KOPT-K1 (cell line): ENCODE measurements at regions not wholly inside any gene's neighbourhood (a gene's known extent, or its start where the extent isn't known, plus 50 kb on each side); places are given as distances from the start of the nearest gene placed in this dataset.
"Not testable (repeated sequence)": the region's sequence is repeated elsewhere in the genome, so short reads cannot be mapped to it uniquely, and the experiment has no call there.

Source experiments
- H3K27ac ChIP-seq: fragments of 200-600 bp; sonication (generic); 2 replicates; pipeline ENCODE4 v1.5.1; 2016; ENCODE audit warnings: antibody characterized with exemption, mild to moderate bottlenecking, low read depth, low read length; ENCODE audit not compliant: poor library complexity, severe bottlenecking
- H3K36me3 ChIP-seq: fragments of 200-600 bp; sonication (generic); 2 replicates; pipeline ENCODE4 v1.5.1; 2017; ENCODE audit warnings: antibody characterized with exemption, mild to moderate bottlenecking, low read length, moderate library complexity; ENCODE audit not compliant: insufficient read depth
- H3K9me3 ChIP-seq: fragments of 200-600 bp; sonication (generic); 2 replicates; pipeline ENCODE4 v1.5.1; 2017; ENCODE audit warnings: antibody characterized with exemption, low read length, mild to moderate bottlenecking; ENCODE audit not compliant: insufficient read depth, poor library complexity, severe bottlenecking

DNA sequence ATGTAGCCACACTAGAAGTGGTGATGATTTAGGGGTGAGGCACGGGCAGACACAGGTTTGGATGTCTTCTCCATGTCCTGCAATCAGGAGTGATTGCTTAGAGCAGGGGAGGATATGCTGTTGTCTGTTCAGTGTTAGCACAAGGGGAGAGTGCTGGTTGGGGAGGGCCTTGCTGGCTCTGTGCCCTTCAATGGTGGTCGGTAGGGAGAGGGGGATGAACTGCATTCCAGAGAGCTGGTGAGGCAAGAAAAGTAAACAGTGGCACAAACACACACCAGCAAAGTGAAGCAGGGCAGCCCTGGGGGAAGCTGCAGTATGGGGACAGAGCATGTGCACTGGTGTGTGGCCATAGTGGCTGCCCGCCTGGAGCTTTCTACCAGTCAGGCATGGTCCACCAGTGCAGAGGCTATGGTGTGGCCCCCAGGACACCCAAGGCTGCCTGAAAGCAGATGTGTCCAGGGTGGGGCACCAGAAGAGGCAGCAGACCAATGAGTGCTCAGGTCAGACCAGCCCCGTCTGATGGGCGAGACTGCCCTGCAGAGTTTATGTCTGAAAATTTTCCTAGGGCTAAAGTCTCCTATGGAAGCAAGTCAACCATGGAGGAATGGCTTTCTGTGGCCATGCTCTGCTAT lies 1676.9 kb downstream of the PCDH9 start:
- H3K27ac ChIP-seq: no peak overlapping the region

DNA sequence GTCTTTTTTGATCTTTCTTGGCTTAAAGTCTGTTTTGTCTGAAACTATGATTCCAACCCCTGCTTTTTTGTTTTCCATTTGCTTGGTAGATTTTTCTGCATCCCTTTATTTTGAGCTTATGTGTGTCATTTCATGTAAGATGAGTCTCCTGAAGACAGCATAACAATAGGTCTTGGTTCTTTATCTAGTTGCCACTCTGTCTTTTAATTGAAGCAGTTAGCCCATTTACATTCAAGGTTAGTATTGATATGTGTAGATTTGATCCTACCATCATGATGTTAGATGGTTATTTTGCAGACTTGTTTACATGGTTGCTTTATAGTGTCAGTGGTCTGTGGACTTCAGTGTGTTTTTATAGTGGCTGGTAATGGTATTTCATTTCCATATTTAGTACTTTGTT lies 1678.9 kb downstream of the PCDH9 start:
- Histone ChIP-seq H3K27ac (no peak overlapping the region), H3K9me3 (no peaks in the 10 kb centered on the region), H3K36me3 (no peaks in the 10 kb centered on the region)

More for the DNA sequence above, 1676.9 kb downstream of the PCDH9 start:
- H3K9me3 ChIP-seq: no peaks in the 10 kb centered on the region
- H3K36me3 ChIP-seq: no peaks in the 10 kb centered on the region

DNA sequence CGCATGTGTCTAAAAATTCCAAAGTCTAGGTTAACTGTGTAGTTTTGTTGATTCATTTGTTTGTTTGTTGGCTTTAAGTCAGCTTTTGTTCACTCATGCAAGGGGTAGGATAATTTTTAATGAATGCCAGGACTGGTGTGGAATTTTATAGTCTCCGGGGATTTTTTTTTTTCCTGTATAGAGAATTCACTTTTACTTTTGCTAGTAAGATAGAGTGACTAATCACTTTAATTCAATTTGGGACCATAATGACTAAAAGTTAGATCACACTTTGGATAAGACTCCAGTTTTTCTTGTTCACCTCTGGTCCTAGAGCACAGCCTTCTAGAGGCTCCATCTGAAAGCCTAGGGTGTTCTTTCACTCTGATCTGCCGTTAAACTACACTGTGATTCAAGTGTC lies 1690.0 kb downstream of the PCDH9 start:
- Histone ChIP-seq H3K27ac (no peak overlapping the region), H3K36me3 (no peaks in the 10 kb centered on the region), H3K9me3 (no peaks in the 10 kb centered on the region)

DNA sequence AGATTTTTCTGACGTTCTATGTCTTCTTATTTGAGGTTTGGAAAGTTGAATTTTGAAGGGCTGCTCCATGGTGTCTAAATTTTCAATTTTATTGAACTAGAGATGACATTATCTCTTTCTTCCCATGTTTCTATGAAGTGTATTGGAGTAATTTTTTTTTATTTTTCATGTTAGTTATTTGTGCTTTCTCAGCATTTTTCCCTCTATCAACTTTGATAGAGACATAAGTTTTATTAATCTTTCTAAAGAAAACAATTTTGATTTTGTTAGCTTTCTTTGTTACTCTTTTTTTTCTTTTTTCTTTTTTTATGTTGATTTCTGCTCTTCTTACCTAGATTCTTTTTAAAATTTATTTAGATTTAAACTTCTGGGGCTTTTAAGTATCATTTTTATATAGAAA lies 1694.8 kb downstream of the PCDH9 start:
- no peaks in the 10 kb centered on the region for H3K9me3 ChIP-seq

DNA sequence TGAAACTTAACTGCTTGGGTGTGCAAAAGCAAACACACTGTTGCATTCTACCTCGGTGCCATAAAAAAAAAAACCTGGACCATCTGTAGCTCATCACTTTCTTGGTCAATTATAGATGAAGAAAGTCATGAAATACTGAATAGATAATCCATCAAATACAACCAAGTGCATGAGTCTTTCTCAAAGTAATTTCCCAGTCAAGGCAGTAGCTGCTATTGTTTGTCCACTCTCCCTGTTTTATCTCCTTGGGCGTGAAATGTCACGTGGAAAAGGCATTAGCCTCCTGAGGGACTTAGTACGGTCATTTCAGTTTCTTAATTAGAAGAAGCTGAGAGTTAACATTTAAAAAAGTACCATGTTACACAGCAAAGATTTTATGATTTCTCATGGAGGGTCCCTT lies 1697.9 kb downstream of the PCDH9 start:
- H3K36me3 ChIP-seq: no peaks in the 10 kb centered on the region
- no peak overlapping the region for H3K27ac ChIP-seq
- H3K9me3 ChIP-seq: no peaks in the 10 kb centered on the region

More for the DNA sequence above, 1694.8 kb downstream of the PCDH9 start:
- no peaks in the 10 kb centered on the region for H3K36me3 ChIP-seq
- H3K27ac ChIP-seq: no peak overlapping the region

DNA sequence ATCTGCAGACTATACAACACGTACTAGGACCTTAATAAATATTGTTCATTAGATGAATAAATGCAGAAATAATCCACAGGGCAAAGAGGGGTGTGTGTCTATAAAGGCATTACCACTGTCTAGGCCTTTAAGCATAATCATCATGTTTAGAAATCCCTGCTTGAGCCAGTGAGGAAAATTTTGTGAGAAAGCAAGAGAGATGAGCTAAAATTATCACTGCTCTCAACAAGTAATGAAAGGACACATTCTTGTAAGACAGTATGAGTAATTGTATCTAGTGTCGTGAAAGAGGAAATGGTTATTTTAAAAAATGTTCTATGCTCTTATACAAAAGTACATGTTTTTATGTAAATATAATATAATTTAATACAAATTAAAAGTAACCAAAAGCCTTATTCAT lies 1699.4 kb downstream of the PCDH9 start:
- Histone ChIP-seq H3K27ac (no peak overlapping the region), H3K9me3 (no peaks in the 10 kb centered on the region), H3K36me3 (no peaks in the 10 kb centered on the region)

DNA sequence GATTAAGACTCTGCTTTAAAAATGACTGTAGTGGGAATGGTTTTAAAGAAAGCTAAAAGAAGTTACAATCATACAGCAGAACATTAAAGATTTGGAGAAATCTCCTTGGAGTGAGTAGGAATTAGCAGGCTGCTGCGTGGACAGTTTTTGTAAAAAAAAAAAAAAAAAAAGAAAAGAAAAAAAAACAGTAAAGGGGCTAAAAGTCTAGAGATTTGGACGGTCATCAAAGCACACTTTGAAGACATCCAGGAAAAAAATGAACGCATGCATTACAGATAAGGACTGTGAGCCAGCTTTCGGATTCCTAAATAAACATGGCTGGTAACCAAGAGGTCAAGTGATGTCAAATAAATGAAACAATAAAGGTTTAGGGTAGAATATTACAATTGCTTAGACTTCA lies 1700.6 kb downstream of the PCDH9 start:
- Histone ChIP-seq H3K9me3 (no peaks in the 10 kb centered on the region), H3K36me3 (no peaks in the 10 kb centered on the region), H3K27ac (no peak overlapping the region)

DNA sequence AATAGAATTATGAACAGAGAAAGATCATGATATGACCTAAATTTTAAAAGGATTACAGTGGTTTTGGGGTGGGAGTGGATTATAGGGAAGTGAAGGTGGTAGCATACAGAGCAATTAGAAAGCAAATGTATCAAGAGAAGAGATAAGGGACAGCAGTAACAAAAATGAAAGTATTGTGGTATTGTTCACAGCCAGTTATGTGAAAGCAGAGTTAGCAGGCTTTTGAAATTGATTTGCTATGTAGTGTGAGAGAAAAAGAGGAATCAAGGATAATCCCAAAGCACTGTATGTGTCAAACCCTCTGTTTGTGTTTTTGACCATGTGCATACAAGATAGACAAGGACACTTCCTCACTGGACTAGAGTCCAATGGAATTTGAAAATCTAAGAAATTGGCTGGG lies 1721.4 kb downstream of the PCDH9 start:
- H3K9me3 ChIP-seq: no peaks in the 10 kb centered on the region
- H3K36me3 ChIP-seq: no peaks in the 10 kb centered on the region
- no peak overlapping the region for H3K27ac ChIP-seq

DNA sequence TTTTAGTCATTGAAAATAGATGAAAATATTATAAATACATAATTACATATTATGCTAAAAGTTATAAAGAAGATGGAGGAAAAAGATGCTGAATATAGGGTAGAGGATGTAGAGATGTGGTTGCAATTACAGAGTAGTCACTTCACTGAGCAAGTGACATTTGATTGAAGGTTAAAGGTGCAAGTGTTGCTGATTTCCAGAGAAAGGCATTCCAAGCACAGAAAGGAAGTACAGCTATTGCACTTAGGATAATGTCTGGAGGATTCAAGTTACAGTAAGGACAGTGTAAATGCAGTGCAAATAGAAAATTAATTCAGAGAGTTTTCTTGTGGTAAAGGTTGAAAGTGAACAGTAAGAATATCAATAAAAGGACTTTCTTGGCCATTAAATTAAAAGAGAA lies 1721.8 kb downstream of the PCDH9 start:
- no peak overlapping the region for H3K27ac ChIP-seq
- no peaks in the 10 kb centered on the region for H3K9me3 ChIP-seq
- no peaks in the 10 kb centered on the region for H3K36me3 ChIP-seq

DNA sequence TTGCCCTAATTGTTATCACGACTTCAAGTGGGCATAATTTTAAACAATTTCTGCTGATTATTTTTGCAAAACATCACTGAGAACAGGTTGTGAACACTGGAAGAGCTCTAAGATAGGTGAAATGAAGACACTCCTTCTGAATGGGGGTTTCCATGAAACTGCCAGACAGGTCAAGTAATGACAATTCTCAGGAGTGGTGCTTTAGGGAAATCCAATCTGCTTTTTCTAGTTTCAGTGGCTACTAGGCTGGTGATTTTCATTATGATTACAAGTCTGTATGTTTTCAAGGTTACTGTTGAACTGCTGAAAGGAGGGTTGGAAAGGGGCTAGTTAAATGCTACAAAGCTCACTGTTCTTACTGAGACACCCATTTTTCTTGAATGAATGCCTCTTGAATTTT lies 1724.2 kb downstream of the PCDH9 start:
- no peaks in the 10 kb centered on the region for H3K9me3 ChIP-seq
- no peaks in the 10 kb centered on the region for H3K36me3 ChIP-seq
- H3K27ac ChIP-seq: no peak overlapping the region

DNA sequence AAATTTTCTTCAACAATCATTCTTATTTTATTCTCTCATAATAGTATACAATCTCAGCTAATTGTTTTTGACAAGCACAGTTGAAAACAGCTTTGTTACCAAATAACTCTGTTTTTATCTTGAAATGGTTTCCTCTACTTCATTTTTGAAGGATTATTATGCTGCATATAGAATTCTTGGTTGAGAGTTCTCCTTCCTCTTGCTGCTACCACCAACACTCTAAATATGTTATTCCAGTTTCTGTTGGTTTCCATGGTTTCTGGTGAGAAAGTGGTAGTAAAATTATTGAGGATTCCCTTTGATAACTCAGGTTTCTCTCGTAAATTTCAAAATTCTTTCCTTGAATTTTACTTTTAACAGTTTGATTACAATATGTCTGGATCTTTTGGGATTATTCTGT lies 1725.9 kb downstream of the PCDH9 start:
- Histone ChIP-seq H3K36me3 (no peaks in the 10 kb centered on the region), H3K27ac (no peak overlapping the region), H3K9me3 (no peaks in the 10 kb centered on the region)

DNA sequence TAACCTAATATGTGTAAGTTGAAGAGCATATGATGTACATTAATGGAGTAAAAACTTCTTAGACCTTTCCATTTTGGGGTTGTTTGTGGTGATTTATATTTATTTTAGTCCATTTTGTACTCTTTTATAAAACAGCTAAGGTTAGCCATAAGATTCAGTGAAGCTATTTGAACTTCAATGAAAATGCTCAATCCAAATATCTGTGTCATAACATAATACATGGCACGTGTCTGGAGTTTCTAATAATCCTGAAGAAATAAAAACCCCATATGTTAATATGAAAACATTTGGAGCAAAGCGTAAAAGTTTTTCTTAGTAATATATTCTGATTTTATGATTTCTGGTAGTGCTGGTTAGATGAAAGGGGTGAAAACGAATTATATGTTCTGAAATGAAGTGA lies 1729.7 kb downstream of the PCDH9 start:
- H3K36me3 ChIP-seq: no peaks in the 10 kb centered on the region
- H3K27ac ChIP-seq: no peak overlapping the region
- no peaks in the 10 kb centered on the region for H3K9me3 ChIP-seq

DNA sequence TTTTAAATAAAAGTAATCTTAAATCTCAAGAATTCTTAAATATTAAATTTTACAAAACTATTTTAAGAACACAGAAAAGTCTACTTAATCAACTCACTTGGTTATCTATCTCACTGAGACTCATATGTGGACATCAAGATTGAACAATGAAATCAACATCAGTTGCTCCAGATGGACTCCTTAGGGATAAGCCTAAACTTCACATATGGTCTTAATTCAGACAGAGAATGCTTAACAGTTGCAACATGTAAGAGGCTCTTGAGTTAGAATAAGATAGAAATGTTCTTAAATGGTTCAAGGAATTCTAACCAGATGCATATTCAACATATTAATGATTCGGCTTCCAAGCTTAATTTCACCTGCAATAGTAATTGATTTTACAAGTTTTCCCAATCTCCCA lies 1730.9 kb downstream of the PCDH9 start:
- no peak overlapping the region for H3K27ac ChIP-seq
- H3K36me3 ChIP-seq: no peaks in the 10 kb centered on the region
- no peaks in the 10 kb centered on the region for H3K9me3 ChIP-seq

DNA sequence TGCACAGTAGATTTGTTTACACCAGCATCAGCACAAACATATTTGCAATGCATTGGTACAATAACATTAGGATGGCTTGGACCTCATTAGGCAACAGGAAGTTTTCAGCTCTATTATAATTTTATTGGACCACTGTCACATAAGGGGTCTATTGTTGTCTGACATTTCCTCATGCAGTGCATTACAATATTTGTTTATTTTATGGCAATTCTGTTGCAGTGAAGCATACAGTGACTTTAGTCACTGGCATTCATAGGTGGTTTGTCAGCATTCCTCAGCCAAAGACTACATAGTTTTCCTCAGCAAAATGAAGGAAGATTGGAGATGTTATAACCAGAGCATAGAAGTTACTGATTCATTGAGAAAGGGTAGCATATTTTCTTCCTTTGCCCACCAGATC lies 1732.9 kb downstream of the PCDH9 start:
- H3K36me3 ChIP-seq: no peaks in the 10 kb centered on the region
- no peak overlapping the region for H3K27ac ChIP-seq
- H3K9me3 ChIP-seq: no peaks in the 10 kb centered on the region

DNA sequence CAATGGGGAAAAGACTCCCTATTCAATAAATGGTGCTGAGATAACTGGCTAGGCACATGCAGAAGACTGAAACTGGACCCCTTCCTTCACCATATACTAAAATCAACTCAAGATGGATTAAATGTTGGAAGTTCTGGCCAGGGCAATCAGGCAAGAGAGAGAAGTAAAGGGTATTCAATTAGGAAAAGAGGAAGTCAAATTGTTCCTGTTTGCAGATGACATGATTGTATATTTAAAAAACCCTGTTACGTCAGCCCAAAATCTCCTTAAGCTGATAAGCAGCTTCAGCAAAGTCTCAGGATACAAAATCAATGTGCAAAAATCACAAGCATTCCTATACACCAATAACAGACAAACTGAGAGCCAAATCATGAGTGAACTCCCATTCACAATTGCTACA lies 1739.4 kb downstream of the PCDH9 start:
- H3K36me3 ChIP-seq, H3K27ac ChIP-seq, H3K9me3 ChIP-seq: not testable (repeated sequence)

DNA sequence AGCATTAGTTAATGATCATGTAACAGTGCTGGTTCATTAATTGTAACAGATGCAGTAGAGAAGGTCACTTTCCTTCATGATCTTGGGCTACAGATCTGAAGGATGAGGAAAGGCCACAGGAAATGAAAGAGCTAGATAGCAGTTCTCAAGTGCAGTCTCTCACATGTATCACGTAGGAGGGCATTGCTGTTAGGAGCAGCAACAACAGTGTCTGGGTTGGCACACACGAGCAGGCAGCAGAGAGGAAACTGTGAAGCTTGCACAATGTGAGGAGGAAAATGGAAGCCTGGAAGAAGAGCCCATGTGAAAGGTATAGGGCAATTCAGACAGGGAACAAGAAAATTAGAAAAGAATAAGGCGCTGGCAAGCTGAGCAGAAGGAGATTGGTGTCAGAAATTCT lies 1741.5 kb downstream of the PCDH9 start:
- Histone ChIP-seq H3K36me3 (no peaks in the 10 kb centered on the region), H3K9me3 (no peaks in the 10 kb centered on the region), H3K27ac (no peak overlapping the region)
